ENCODE measurements at regions not wholly inside any gene's neighbourhood (a gene's known extent, or its start where the extent isn't known, plus 50 kb on each side); places are given as distances from the start of the nearest gene placed in this dataset.

DNA sequence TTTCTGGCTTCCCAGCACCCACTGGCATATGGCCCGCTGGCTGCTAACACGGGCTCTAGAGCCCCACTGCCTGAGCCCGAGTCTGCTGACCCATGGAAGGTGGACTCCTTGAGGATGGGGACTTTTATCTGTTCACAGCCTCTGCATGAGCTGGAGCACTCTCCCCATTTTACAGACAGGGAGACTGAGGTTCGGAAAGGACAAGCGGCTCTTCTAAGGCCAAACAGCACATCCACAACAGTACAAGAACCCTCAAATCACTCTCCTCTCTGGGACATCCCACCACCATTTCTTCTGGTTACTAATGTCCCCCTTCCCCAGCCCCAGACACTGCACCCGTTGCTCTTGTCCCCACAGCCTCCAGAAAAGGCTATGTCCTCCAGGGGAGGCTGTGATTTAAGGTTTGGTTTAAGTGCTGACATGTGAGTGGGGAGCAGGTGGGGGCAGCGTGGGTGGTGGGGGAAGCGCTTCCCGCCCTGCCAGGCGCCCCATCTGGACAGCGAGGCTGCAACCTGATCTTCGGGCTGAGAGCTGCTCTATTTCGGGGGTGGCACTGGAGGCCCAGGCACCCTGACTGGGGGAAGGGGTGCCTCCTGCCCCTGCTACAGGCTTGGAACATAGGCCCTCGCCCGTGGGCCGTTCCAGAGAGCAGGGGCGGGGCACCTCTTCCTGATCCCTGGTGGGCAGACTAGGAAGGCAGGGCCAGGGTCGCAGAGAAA, 104.8 kb upstream of the WNT4 start:
- no peak for DNase-seq

DNA sequence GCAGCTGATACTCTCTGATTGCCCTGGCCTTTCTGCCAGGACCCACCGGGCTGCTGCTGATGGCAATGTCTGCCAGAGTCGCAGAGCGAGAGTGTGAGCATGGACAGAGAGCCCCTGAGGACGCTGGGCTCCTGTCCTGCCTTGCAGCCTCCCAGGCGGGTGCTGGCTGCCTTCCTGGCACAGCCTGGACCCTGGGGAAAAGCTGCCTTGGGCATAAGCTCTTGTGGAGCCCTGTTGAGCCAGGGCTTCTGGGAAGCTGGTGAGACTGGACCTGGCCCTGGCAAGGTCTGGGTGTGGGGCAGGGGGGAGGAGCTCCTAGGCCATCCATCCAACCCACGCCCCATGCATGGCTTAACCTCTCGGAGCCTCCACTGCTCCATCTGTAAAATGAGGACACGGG, 105.8 kb upstream of the WNT4 start:
- DNase-seq: no peak

DNA sequence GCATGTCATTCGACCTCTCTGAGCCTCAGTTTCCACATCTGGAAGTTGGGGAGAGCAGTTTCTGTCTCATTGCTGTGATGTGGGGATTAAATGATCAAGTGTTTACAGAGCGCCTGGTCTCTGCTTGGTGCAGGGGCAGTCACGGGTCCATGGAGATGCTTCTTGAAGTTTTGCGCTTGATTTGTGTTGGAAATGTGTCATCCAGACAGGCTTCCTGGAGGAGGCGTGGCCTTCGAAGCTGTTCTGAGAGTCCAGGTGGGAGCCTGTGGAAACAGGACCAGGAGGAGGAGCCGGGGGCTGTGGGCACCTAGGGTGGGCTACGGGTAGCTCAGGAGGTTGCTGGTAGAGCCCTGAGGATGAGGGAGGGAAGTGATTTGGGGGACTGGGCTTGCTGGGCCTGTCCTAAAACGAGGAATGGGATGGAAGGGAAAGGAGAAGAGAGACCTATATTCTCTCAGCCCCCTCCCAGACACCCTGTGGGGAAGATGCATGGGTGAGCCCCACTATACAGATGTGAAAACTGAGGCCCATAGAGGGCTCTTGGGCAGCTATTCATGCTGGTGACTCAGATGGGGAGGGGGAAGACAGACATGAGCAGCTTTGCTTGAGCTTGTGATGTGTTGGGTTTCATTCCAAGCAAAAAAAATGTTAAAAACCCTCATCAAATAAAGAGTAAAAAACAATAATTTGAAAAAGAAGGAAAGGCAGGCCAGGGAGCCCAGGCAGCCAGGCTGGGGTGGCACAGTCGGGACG, 107.2 kb upstream of the WNT4 start:
- DNase-seq: no peak

DNA sequence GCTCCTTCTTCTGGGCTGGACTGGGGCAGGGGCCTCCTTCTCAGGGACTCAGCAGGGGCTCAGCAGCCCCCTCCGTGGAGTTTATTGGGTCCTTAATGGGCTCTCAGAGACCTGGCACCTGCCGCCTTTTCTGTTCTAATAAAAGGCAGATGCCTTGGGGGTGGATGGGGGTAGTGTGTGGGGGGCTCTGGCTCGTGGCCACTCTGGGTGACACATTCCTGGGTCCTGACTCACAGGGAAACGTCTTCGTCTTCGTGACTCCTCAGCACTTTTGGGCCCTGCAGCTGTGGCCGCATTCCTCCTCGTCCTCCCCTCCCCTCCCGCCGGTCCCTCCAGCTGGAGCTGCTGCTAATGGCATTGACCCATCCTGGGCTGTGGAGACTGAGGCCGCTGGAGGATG, 107.8 kb upstream of the WNT4 start:
- no peak for DNase-seq

DNA sequence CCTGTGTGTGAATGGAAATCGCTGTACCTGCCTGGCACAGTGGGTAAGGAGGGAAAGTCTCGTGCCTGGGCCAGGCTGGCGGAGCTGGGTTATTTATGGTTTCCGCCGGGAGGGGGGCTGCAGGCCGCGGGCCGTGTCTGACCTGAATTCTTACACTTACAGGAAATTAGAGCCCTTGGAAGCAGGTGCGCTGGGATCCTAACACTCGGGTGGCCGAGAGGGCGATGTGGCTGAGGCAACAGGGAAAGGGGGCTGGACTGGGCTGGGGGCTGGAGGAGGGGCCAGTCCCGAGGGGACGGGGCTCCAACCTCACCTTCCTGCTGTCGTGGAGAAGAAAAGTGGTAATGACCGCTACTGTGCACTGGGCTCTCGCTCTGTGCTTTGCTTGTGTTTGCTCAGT, 109.4 kb upstream of the WNT4 start:
- DNase-seq: no peak

DNA sequence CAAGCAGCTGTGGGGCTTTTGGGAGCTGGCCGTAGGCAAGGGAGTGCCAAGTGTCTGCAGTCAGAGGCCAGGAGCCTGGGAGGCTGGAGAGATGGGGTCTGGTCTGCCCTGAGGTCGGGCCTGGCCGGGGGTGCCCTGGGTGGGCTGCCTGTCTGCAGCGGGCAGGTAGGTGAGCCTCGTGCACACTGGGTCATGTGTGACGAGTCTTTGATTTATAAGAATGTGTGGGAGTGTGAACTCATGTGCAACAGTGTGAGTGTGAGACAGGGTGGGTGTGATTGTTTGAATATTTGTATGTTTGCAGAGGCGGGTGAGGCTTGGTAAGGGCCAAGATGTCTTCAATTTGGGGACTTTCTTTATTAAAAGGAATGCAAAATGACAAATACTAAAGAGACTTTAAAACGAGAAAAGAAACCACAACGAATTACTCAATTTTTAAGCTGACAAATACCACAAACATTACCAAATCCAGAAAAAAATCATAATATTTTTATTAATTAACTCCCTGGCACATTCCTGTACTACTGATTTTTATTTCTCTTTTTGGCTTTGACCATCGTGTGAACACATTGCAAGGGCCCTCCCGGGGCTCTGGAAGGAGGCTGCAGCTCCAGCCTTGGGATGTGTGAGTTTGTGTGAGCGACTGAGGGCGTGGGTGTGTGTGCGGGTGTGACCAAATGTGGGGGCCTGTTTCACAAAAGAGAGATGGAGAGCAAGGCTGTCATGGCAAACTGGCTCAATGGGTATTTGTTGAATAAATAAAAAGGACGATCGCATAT, 110.3 kb upstream of the WNT4 start:
- DNase-seq: no peak

DNA sequence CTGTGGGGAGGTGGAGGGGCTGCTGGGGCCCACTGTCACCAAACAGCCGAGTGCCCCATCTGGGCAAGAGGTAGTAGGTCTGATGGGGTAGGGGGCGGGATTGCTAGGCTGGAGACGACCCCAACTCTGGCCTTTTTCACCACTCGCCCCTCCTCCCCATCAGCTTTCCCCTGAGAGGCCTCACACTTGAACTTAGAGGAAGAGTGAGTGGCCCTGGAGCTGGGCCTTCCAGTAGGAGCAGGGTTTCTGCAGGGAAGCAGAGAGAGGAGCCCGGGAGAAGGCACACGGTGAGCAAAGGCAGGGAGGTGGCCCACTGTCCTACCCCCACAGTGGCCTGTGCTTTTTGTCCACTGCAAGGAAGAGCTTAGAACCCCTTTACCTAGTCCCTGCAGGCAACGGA, 111.9 kb upstream of the WNT4 start:
- DNase-seq: no peak

DNA sequence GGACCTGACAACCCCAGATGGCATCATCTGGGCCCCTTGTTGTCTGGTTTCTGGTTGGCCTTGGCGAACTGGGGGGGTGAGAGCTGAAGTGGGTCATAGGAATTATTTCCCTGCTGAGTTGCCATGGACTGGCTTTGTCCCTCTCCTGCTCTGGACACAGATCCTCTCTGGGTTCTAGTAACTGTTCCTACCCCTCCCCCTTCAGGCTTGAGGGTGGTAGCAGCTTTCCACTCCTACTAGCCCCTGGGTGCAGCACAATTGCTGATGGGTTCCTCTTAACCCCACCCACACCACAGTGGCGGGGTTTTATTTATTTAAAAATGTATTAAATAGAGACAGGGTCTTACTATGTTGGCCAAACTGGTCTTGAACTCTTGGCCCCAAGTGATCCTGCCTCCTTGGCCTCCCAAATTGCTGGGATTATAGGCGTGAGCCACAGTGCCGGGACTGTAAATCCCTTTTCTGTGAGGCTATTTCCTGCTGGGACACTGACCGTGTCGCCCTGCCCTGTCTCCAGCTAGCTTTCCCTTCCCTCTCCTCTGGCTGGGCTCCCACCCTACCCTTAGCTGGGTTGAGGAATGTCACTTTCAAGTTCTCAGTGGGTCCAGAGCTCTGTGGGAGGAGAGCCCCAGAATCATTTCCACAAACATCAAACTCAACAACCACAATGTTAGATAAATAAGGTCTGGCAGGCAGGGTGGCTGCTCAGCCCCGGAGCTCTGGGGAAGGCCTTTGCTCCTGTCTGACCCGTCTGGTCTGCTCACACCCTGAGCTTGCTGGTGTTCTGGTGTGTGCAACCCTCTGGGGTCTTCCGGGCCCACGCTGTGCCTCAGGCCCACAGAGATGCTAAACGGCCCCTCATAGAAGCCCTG, 112.7 kb upstream of the WNT4 start:
- no peak for DNase-seq

DNA sequence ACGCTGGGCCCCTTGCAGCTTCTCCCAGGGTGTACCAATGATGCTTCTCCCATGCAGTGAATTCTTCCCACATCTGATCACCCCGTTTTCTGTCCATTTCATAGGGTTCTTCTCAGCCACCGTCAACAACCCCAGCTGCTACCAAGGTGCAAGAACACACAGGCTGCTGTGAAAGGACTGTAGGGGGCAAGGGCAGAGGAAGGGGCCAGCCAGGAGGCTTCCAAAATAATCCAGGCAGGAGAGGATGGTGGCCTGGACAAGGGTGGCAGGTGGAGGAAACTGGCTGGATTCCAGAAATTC, 113.3 kb upstream of the WNT4 start:
- no peak for DNase-seq

DNA sequence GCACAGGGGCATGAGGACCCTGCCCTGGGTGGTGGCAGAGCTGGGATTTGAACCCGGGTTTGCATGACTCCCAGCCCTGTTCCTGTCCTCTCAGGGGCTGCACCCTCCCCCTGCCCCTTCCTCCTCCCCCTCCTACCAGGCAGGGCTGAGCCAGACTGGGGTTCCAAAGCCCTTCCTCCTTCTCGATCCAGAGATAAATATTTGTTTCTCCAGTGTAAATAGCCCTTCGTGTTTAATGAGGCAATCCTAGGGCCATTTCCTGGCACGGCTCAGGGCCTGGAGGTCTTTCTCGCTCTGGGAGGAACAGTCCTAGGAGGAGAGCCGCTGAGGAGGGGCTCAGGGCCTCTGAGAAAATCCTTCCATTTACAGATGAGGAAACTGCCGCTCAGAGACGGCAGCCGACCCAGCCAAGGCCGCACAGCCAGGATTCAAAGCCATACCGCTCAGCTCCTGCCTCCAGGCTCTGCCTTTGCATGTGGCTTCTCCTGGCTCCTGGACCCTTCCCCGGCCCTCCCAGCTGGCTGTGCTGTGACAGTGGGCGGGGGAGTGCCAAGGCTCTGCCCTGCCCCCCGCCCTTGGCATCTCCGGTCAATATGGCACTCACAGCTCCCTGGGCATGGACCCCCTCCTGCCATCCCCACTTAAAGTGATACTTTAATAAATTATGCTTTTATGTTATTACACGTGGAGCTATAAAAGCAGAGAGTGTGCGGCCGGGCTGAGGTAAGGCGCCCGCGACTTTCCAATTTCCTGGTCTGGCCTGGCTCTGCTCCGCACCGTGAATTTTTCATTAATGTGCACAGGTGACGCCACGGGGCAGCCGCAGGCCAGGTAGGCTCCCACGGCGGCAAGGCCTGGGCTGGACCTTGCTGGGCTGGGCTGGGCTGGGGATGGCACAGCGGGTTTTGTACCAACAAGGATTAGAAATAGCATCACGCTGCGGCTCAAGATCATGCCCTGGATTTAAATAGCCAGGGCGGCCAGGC, 114.7 kb upstream of the WNT4 start:
- no peak for DNase-seq

DNA sequence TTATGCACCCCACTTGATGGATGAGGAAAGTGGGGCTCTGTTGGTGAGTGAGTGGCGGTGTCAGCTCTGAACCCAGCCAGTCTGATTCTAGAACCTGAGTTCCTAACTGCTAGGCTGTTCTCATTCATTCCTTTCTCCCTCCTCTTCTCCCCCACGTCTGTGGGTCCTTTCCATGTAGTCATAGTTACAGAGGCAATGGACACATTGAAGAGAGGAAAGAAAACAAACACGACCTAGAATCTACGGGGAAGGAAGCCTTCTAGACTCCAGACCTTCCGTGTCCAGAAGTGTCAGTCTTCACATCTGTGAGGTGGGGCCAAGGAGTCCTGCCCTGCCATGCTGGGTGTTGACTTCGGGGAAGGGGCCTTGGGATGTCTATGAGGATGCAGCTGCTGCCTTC, 115.8 kb upstream of the WNT4 start:
- DNase-seq: no peak

DNA sequence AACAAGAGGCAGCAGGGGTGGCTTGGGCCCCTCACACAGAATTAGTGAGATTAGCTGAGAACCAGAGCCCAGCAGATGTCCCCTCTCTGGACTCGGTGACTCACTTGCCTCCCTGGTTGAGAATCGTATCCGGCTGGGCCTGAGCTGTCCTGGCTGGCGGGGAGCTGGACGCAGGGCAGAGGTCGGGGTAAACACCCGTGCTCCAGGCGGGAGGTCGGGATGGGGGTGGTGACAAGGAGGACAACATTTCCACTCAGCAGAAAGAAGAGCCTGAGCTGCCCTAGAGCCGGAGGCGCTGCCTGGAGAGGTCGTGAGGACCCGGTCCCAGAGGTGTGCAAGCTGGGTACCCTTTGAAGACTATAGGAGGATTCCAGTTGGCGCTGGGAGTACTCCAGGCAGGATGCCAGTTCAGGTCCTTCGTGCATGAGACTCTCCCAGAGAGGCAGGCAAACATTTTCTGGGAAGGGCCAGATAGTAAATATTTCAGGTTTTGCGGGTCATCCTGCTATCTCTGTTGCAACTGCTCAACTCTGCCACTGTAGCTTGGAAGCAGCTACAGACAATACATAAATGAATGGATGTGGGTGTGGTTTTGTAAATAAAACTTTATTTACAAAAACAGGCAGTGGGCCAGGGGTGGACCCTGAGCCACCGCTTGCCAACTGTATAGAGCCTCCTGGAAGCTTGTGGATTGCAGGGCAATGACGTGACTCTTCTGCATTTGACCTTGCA, 116.8 kb upstream of the WNT4 start:
- peak; percentile 77 for DNase-seq

DNA sequence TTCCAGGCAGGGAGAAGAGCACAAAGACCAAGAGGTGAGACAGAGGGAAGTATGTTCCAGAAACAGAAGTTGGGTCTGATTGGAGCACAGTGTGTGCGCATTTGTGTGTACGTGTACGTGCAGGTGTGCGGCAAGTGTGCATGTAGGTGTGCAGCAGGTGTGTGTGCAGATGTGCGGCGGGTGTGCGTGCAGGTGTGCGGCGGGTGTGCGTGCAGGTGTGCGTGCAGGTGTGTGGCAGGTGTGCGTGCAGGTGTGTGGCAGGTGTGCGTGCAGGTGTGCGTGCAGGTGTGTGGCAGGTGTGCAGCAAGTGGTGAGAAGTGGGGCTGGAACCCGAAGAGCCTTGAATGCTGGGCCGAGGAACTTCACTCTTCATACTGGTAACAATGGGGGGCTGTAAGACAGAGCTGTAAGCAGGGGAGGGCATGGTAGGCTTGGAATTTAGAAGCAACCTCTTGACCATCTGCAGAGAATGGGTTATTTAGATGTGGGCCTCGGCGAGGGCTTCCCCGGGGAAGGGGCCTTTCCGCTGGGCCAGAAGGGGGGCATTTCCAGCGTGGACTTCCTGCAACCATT, 118.0 kb upstream of the WNT4 start:
- no peak for DNase-seq

DNA sequence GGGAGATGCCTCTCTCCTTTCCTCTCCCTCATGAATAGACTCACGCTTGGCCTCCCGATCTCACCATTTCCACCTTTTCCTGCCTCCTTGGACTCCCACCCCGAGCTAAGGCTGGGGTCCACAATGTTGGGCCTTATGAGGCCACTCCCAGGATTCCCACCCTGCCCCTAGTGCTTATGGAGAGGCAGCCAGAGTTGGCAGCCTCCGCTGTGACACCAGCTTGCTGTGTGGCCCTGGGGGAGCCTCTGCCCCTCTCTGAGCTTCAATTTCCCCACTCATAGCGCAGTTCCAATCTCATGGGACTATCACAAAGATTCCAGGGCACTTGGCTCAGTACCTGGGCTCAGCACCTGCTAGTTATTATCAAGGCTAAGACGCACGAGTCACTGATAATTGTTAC, 118.7 kb upstream of the WNT4 start:
- no peak for DNase-seq

DNA sequence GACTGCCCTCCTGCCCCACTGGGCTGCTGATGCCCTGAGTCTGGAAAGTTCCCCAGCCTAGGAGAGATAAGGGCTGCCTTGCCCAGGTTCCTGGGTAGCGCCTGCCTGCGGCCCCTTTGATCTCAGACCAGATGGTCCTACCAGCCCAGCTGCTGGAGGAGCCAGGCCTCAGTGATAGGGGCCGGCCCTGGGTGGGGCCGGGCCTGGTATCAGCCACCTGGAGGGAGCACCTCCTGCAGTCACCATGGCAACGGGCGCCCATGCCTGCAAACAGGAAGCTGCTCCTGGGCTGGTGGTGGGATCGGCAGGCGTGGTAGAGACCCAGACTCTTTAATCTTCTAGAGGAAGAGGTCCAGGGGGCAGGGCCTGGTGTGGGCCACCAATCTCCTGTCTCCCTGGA, 119.7 kb upstream of the WNT4 start:
- DNase-seq: peak; percentile 89

DNA sequence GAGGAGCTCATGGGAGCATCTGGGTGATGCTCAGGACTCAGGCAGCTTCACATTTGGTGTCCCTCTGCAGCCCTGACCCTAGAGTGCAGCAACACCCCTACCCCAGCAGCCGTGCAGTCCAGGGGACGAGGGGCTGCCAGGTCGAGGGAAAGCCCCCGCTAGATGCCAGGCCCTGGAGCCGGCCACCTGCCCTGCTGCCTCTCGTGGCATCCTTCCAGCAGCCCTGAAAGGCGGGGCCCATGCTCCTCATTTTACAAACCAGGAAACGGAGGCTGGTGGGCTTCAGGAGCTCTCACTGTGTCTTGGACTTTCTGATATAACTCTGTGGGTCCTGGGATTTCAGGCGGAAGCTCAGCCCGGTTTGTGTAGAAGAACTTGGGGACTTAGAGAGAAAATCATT, 120.5 kb upstream of the WNT4 start:
- no peak for DNase-seq

DNA sequence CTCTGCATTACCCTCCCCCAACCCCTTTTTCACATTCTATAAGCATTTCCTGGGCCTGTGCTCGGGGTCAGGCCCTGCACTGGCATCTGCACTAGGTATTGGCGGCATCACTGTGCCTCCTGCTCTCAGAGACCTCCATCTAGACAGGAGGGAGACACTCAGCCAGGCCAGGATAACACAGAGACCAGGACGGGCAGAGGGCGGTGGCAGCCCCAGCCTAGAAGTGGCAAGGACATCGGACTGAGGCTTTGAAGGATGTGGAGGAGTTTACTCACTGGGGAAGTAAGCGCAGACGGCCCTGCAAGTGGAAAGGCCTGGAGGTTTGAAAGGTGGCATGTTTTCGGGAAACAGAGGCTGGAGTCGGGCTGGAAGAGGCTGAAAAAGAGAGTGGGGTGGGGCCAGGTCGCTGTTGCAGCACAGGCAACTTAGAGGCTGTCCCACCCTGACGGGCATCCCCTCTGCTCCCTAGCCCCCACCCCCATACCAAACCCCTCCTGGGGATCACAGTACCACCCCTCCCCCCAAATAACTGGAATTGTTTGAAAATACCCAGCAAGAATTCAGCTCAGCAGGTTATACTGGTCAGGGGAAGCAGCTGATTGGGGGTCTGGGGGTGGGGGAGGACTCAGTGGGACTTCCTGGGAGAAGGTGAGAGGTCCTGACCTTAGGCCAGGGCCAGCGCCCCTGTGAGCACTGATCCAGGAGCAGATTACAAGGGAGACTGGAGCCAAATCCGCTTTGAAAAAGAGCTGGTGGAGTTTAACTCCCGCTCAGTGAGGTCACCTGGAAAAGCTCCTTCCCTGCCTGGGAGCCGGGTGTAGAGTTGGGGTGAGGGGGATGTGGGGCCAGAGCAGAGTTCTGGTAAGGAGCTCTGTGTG, 121.8 kb upstream of the WNT4 start:
- DNase-seq: peak; percentile 65

DNA sequence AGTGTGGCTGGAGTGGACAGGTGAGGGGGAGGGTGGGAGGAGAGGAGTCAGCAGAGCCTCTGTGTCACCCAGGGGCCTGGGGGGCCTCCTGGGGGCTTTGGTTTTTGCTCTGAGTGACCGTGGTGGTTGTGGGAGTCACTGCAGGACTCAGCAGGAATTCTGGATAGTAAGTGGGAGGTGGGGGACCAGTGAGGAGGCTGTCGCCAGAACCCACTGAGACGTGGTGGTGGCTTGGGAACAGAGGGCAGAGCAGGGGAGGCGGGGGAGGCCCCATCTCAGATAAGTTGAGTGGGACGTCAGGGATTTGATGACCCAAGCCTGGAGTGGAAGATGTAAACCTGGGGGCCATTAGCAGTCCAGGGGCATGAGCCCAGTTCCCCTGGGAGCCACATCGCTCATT, 123.2 kb upstream of the WNT4 start:
- no peak for DNase-seq

DNA sequence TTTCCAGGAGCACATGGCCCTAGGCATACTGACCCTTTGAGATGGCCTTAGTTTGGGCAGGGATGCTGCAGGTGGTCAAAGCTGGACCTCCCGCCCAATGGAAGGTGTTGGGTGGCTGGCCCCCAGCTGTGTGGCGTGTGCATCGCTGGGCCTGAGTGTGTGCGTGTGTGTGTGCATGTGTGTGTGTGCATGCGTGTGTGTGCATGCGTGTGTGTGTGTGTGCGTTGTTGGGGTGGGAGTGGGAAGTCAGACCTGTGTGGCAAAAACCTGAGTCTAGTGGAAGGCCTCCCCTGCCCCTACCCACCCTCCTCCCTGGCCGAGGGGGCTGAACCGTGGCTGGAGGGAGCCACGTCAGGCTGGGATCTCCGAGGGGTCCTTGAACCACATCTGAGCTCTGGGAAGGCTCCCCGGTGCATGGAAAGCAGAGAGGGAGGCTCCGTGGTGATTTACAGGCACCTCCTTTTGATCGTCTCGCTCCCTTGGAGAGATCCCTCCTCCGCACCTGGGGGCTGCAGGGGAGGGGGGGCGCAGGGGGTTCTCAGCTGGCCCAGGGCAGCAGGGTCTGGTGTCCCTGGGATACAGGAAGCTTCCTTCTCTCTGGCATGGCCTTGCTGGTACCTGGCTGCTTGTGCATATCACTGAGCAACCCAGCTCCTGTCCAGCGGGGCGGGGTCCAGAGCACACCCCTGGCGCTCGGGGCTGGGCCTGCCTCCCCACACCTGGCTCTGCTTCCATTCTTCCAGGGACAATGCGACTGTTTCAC, 124.7 kb upstream of the WNT4 start:
- no peak for DNase-seq

Measured in NCI-H82 (cell line).